Endothelial cell of umbilical vein (primary cell): ENCODE measurements at regions not wholly inside any gene's neighbourhood (a gene's known extent, or its start where the extent isn't known, plus 50 kb on each side); places are given as distances from the start of the nearest gene placed in this dataset.

Experiments
- BruUV-seq: library from RNA; stranded (reverse); fragments of 400-500 nt; replicated peaks from 2 replicates; lab custom pipeline; 2021; lab: Mats Ljungman, UMichigan
- CTCF ChIA-PET: fragments of 300-600, 350-600 bp; sonication (Branson Sonifier 250); formaldehyde crosslinking; loops from one replicate; lab custom pipeline; 2021; ENCODE audit warnings: antibody characterized with exemption, inconsistent platforms; lab: Charles Lee
- POLR2A ChIA-PET: fragments of 300-600, 350-600 bp; sonication (Branson Sonifier 250); formaldehyde crosslinking; loops from one replicate; lab custom pipeline; 2021; ENCODE audit warnings: antibody characterized with exemption, inconsistent platforms; lab: Charles Lee
- DNase-seq: peaks from one replicate; pipeline ENCODE4 v3.0.0-alpha.2; 2011; ENCODE audit warnings: low read depth, low spot score
- FAIRE-seq: peaks from 2 replicates; lab custom pipeline; 2011; peaks lifted over from hg19 to GRCh38; lab: Jason Lieb, UNC
- H2AFZ ChIP-seq: 2 replicates; pipeline ENCODE4 v1.6.0; 2012; ENCODE audit warnings: low read depth, low read length, control low read depth, inconsistent platforms
- H3K27ac ChIP-seq: 2 replicates; pipeline ENCODE4 v1.5.1; 2011; ENCODE audit warnings: low read depth, mild to moderate bottlenecking, control low read depth, low read length, moderate library complexity; ENCODE audit not compliant: insufficient read depth
- H3K27me3 ChIP-seq, 2 experiments: 2 replicates each; pipeline versions ENCODE4 v1.6.0 to v1.6.1; 2011; ENCODE audit warnings: low read length in 2 of 2, mixed read lengths in 1 of 2; ENCODE audit not compliant: control insufficient read depth in 2 of 2, insufficient read depth in 2 of 2
- H3K36me3 ChIP-seq, 2 experiments: 2 replicates in 1 of 2; 3 replicates in 1 of 2; pipeline ENCODE4 v1.5.1; 2011; ENCODE audit warnings: low read length in 2 of 2, mild to moderate bottlenecking in 1 of 2, moderate library complexity in 1 of 2; ENCODE audit not compliant: control insufficient read depth in 2 of 2, insufficient read depth in 2 of 2; ENCODE audit errors: extremely low read depth in 1 of 2
- H3K4me1 ChIP-seq: 3 replicates; pipeline ENCODE4 v1.5.1; 2011; ENCODE audit warnings: mild to moderate bottlenecking, low read length; ENCODE audit not compliant: control insufficient read depth, insufficient read depth; ENCODE audit errors: extremely low read depth
- H3K4me2 ChIP-seq: 2 replicates; pipeline ENCODE4 v1.6.1; 2011; ENCODE audit warnings: low read length, control low read depth, mixed read lengths; ENCODE audit not compliant: insufficient read depth
- H3K4me3 ChIP-seq, 3 experiments: fragments of 200-600 bp in 1 of 3; sonication (generic), shearing (Covaris generic) in 1 of 3; replicated peaks in 1 of 3; 2 replicates each; pipeline ENCODE4 v1.5.1; 2011 to 2016; ENCODE audit warnings: control low read depth in 3 of 3, low read length in 3 of 3, mild to moderate bottlenecking in 2 of 3, inconsistent platforms in 1 of 3, low read depth in 1 of 3, moderate library complexity in 1 of 3; ENCODE audit not compliant: insufficient read depth in 1 of 3
- H3K79me2 ChIP-seq: 2 replicates; pipeline ENCODE4 v1.6.0; 2012; ENCODE audit warnings: low read length, inconsistent platforms; ENCODE audit not compliant: control insufficient read depth, insufficient read depth
- H3K9ac ChIP-seq: replicated peaks from 2 replicates; pipeline ENCODE3; 2011; ENCODE audit warnings: low read length, control low read depth; ENCODE audit not compliant: insufficient read depth; ENCODE audit errors: extremely low read depth
- H3K9me1 ChIP-seq: replicated peaks from 3 replicates; pipeline ENCODE4 v1.6.0; 2011; ENCODE audit warnings: mild to moderate bottlenecking, low read length; ENCODE audit not compliant: control insufficient read depth, insufficient read depth; ENCODE audit errors: extremely low read depth
- H3K9me3 ChIP-seq: replicated peaks from 2 replicates; pipeline ENCODE4 v1.5.1; 2012; ENCODE audit warnings: low read length, inconsistent platforms; ENCODE audit not compliant: control insufficient read depth, insufficient read depth
- H4K20me1 ChIP-seq: replicated peaks from 2 replicates; pipeline ENCODE3; 2011; ENCODE audit warnings: mild to moderate bottlenecking, low read length; ENCODE audit not compliant: control insufficient read depth, insufficient read depth; ENCODE audit errors: extremely low read depth
- EZH2 ChIP-seq: IDR thresholded peaks from 2 replicates; pipeline ENCODE4 v1.6.1; 2012; ENCODE audit warnings: borderline replicate concordance, low read depth, mild to moderate bottlenecking, moderate library complexity, low read length, inconsistent platforms; ENCODE audit not compliant: severe bottlenecking
- FOS ChIP-seq: IDR thresholded peaks from 2 replicates; pipeline ENCODE4 v1.6.1; 2011; ENCODE audit warnings: mild to moderate bottlenecking, low read length, moderate library complexity, borderline replicate concordance; ENCODE audit not compliant: insufficient read depth
- GATA2 ChIP-seq: IDR thresholded peaks from 2 replicates; pipeline ENCODE4 v1.7.0; 2011; ENCODE audit warnings: low read depth, mild to moderate bottlenecking, moderate library complexity, mixed read lengths, low read length; ENCODE audit not compliant: insufficient read length, insufficient read depth
- JUN ChIP-seq: IDR thresholded peaks from 2 replicates; pipeline ENCODE4 v1.6.1; 2011; ENCODE audit warnings: borderline replicate concordance, low read depth; ENCODE audit not compliant: insufficient read length, insufficient read depth
- MYC ChIP-seq: IDR thresholded peaks from one replicate; pipeline ENCODE4 v1.6.1; 2011; ENCODE audit warnings: mild to moderate bottlenecking, low read depth, low read length
- POLR2A ChIP-seq: IDR thresholded peaks from 2 replicates; pipeline ENCODE4 v1.6.1; 2012; ENCODE audit warnings: low read depth, mild to moderate bottlenecking, control low read depth, low read length
- POLR2AphosphoS5 ChIP-seq: IDR thresholded peaks from 2 replicates; pipeline ENCODE4 v1.6.1; 2012; ENCODE audit warnings: low read depth, mild to moderate bottlenecking, control low read depth, low read length, moderate library complexity; ENCODE audit not compliant: insufficient read depth
- dilution Hi-C: fragments of 300-500 bp; cut with MboI; formaldehyde crosslinking; loops from one replicate; pipeline ENCODE4 v1.15.0; 2019; ENCODE audit warnings: low sequenced_read_pairs; ENCODE audit not compliant: extremely low pct_ligation_motif_present
- intact Hi-C: fragments of 100-400 bp; cut with micrococcal nuclease; formaldehyde crosslinking; loops from one replicate; pipeline ENCODE4 v1.10.0; 2022
- TF ChIP-seq, protein P1 (sequence below), 2 donors: IDR thresholded peaks; 1 replicate in 1 of 2; 2 replicates in 1 of 2; pipeline ENCODE4 v1.5.1; 2011; ENCODE audit warnings: low read length in 2 of 2, mild to moderate bottlenecking in 2 of 2, moderate library complexity in 2 of 2, control low read depth in 1 of 2, inconsistent platforms in 1 of 2, low read depth in 1 of 2; ENCODE audit not compliant: insufficient read depth in 1 of 2; ENCODE audit errors: extremely low read depth in 1 of 2
- TF ChIP-seq, protein P2 (sequence below): IDR thresholded peaks from 2 replicates; pipeline ENCODE4 v1.6.1; 2011; ENCODE audit not compliant: insufficient read depth, insufficient read length

GRCh38 chr9:34891386-34891785 lies 66.7 kb upstream of the PHF24 start:
- POLR2A ChIA-PET: no interaction called here
- dilution Hi-C loops: no loop called here

DNA sequence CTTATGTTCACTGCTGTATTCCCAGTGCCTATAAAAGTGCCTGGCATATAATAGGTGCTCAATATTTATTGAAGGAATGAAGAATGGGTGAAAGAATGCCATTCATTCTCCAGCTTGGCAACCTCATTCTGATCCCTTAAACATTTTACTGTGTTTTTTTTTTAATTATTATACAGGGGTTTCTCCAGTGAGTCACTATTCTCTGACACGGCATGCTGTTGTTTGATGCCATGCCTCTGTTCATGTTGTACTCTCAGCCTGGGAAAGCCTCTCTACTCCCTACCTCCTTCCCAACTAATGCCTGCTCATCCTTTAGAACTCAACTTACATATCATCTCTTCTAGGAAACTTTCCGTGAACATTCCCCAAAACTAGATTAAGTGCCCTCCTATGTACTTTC lies 70.2 kb upstream of the PHF24 start:
- Histone ChIP-seq H4K20me1 (no peaks in the 10 kb centered on the region), H3K4me2 (no peak overlapping the region), H3K27me3 (peaks cover 24 to 26% of the 10 kb centered on the region in 2 experiments), H3K9me3 (no peaks in the 10 kb centered on the region), H3K9ac (no peak overlapping the region), H3K4me3 (no peak overlapping the region), H3K36me3 (no peaks in the 10 kb centered on the region), H3K27ac (no peak overlapping the region), H3K79me2 (no peaks in the 10 kb centered on the region), H2AFZ (no peak overlapping the region), H3K9me1 (no peaks in the 10 kb centered on the region), H3K4me1 (no peaks in the 10 kb centered on the region)
- TF ChIP-seq JUN: no peak
- no peak for TF ChIP-seq EZH2
- no peak for TF ChIP-seq POLR2A
- TF ChIP-seq, protein P1, sequence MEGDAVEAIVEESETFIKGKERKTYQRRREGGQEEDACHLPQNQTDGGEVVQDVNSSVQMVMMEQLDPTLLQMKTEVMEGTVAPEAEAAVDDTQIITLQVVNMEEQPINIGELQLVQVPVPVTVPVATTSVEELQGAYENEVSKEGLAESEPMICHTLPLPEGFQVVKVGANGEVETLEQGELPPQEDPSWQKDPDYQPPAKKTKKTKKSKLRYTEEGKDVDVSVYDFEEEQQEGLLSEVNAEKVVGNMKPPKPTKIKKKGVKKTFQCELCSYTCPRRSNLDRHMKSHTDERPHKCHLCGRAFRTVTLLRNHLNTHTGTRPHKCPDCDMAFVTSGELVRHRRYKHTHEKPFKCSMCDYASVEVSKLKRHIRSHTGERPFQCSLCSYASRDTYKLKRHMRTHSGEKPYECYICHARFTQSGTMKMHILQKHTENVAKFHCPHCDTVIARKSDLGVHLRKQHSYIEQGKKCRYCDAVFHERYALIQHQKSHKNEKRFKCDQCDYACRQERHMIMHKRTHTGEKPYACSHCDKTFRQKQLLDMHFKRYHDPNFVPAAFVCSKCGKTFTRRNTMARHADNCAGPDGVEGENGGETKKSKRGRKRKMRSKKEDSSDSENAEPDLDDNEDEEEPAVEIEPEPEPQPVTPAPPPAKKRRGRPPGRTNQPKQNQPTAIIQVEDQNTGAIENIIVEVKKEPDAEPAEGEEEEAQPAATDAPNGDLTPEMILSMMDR (IDR thresholded peaks at IDR 0.05; ENCODE audit: extremely low read depth in 1 of 2, insufficient read depth in 1 of 2, low read depth in 1 of 2, low read length in 2 of 2): no peak
- TF ChIP-seq, protein P2, sequence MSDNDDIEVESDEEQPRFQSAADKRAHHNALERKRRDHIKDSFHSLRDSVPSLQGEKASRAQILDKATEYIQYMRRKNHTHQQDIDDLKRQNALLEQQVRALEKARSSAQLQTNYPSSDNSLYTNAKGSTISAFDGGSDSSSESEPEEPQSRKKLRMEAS: no peak
- TF ChIP-seq GATA2: no peak
- TF ChIP-seq MYC: no peak
- no peak for TF ChIP-seq FOS
- no peak for TF ChIP-seq POLR2AphosphoS5
- dilution Hi-C loops: no loop called here
- CTCF ChIA-PET: no interaction called here
- intact Hi-C loops: no loop called here
- POLR2A ChIA-PET: no interaction called here
- FAIRE-seq (no peak), DNase-seq (no peak)
- BruUV-seq: no TSS peak

More at GRCh38 chr9:34891386-34891785, 66.7 kb upstream of the PHF24 start:
- Histone ChIP-seq H3K4me3 (no peak overlapping the region), H3K9me3 (no peaks in the 10 kb centered on the region), H3K36me3 (no peaks in the 10 kb centered on the region), H3K9me1 (no peaks in the 10 kb centered on the region), H4K20me1 (no peaks in the 10 kb centered on the region), H3K27me3 (peaks cover 45 to 50% of the 10 kb centered on the region in 2 experiments), H2AFZ (no peak overlapping the region), H3K27ac (no peak overlapping the region), H3K4me2 (no peak overlapping the region), H3K4me1 (no peaks in the 10 kb centered on the region), H3K79me2 (no peaks in the 10 kb centered on the region), H3K9ac (no peak overlapping the region)
- intact Hi-C loops: no loop called here
- no peak for FAIRE-seq
- CTCF ChIA-PET: no interaction called here
- DNase-seq: no peak
- TF ChIP-seq POLR2AphosphoS5 (no peak), POLR2A (no peak), EZH2 (no peak), FOS (no peak), MYC (no peak), JUN (no peak)
- TF ChIP-seq, protein P2: no peak
- no TSS peak for BruUV-seq
